ENCODE measurements at regions not wholly inside any gene's neighbourhood (a gene's known extent, or its start where the extent isn't known, plus 50 kb on each side); places are given as distances from the start of the nearest gene placed in this dataset.

GRCh38 chr9:95763006-95763405 lies 112.5 kb upstream of the ERCC6L2 start:
- H3K27ac ChIP-seq = no peak overlapping the region
- no peaks in the 10 kb centered on the region for H3K36me3 ChIP-seq (replicated peaks; ENCODE audit: insufficient read depth, low read depth)
- H3K4me1 ChIP-seq (ENCODE audit: insufficient read depth) = peaks cover 18% of the 10 kb centered on the region
- H3K27me3 ChIP-seq = no peaks in the 10 kb centered on the region
- no peaks in the 10 kb centered on the region for H3K9me2 ChIP-seq (replicated peaks; ENCODE audit: insufficient read depth)
- peaks cover 4% of the 10 kb centered on the region for H3K79me2 ChIP-seq
- no peaks in the 10 kb centered on the region for H4K20me1 ChIP-seq (ENCODE audit: insufficient read depth, poor library complexity, severe bottlenecking)
- H3K9me3 ChIP-seq (ENCODE audit: low read depth) = no peaks in the 10 kb centered on the region
- TF ChIP-seq EZH2phosphoT487 (IDR thresholded peaks at IDR 0.05; ENCODE audit: low read depth, severe bottlenecking, unreplicated experiment) (no peak), CTCF (IDR thresholded peaks at IDR 0.05; ENCODE audit: poor library complexity) (no peak), EZH2 (IDR thresholded peaks at IDR 0.05; ENCODE audit: borderline replicate concordance) (no peak)
- H3K4me2 ChIP-seq = no peak overlapping the region
- H2AFZ ChIP-seq = no peak overlapping the region
- 98% methylated on average over 3 of the region's 3 CpGs for WGBS (ENCODE audit: low lambda C conversion rate, missing lambda C conversion rate)
- no peak overlapping the region for H3K4me3 ChIP-seq
- no peak for DNase-seq (ENCODE audit: low spot score)

GRCh38 chr9:95762322-95762721 lies 113.2 kb upstream of the ERCC6L2 start:
- no peak overlapping the region for H3K4me2 ChIP-seq
- H3K9me3 ChIP-seq (ENCODE audit: low read depth) = no peaks in the 10 kb centered on the region
- no peak overlapping the region for H3K27ac ChIP-seq
- no peaks in the 10 kb centered on the region for H3K9me2 ChIP-seq (replicated peaks; ENCODE audit: insufficient read depth)
- no peak for DNase-seq (ENCODE audit: low spot score)
- H2AFZ ChIP-seq = no peak overlapping the region
- no peak overlapping the region for H3K4me3 ChIP-seq
- no peaks in the 10 kb centered on the region for H3K36me3 ChIP-seq (replicated peaks; ENCODE audit: insufficient read depth, low read depth)
- peaks cover 4% of the 10 kb centered on the region for H3K79me2 ChIP-seq
- H4K20me1 ChIP-seq (ENCODE audit: insufficient read depth, poor library complexity, severe bottlenecking) = no peaks in the 10 kb centered on the region
- peaks cover 20% of the 10 kb centered on the region for H3K4me1 ChIP-seq (ENCODE audit: insufficient read depth)
- WGBS (ENCODE audit: low lambda C conversion rate, missing lambda C conversion rate) = 100% methylated on average over 6 of the region's 6 CpGs
- no peaks in the 10 kb centered on the region for H3K27me3 ChIP-seq
- TF ChIP-seq EZH2phosphoT487 (IDR thresholded peaks at IDR 0.05; ENCODE audit: low read depth, severe bottlenecking, unreplicated experiment) (no peak), CTCF (IDR thresholded peaks at IDR 0.05; ENCODE audit: poor library complexity) (no peak)

DNA sequence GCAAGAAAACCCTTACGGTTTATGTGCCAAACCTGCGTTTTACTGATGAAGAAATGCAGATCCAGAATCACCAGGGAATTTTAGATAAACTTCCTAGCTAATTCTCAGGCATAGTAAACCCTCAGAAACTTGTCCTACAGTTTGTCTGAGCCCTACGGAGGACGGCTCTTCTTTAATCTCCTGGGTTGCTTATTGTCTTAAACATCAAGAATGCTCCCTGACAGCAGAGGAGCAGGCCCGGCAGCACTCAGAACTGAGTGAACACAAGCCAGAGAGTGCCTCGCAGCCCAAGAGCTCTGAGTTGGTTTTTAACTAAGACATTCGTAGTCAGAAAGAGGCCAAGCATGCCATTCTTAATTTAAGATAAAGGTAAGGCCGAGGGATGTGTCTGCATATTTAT lies 114.7 kb upstream of the ERCC6L2 start:
- peaks cover 4% of the 10 kb centered on the region for H3K79me2 ChIP-seq
- H3K27ac ChIP-seq = peak overlapping the region; percentile 48
- 35% methylated on average over 8 of the region's 8 CpGs for WGBS (ENCODE audit: low lambda C conversion rate, missing lambda C conversion rate)
- no peak overlapping the region for H3K4me3 ChIP-seq
- H3K4me2 ChIP-seq = peak overlapping the region; percentile 18
- H3K36me3 ChIP-seq (replicated peaks; ENCODE audit: insufficient read depth, low read depth) = no peaks in the 10 kb centered on the region
- H3K9me2 ChIP-seq (replicated peaks; ENCODE audit: insufficient read depth) = no peaks in the 10 kb centered on the region
- H2AFZ ChIP-seq = no peak overlapping the region
- peaks cover 25% of the 10 kb centered on the region for H3K4me1 ChIP-seq (ENCODE audit: insufficient read depth)
- no peak for DNase-seq (ENCODE audit: low spot score)
- TF ChIP-seq EZH2 (IDR thresholded peaks at IDR 0.05; ENCODE audit: borderline replicate concordance) (no peak), EZH2phosphoT487 (IDR thresholded peaks at IDR 0.05; ENCODE audit: low read depth, severe bottlenecking, unreplicated experiment) (no peak), CTCF (IDR thresholded peaks at IDR 0.05; ENCODE audit: poor library complexity) (no peak)
- H3K9me3 ChIP-seq (ENCODE audit: low read depth) = no peaks in the 10 kb centered on the region
- no peaks in the 10 kb centered on the region for H3K27me3 ChIP-seq
- no peaks in the 10 kb centered on the region for H4K20me1 ChIP-seq (ENCODE audit: insufficient read depth, poor library complexity, severe bottlenecking)

GRCh38 chr9:95757439-95757838 lies 118.1 kb upstream of the ERCC6L2 start:
- WGBS (ENCODE audit: low lambda C conversion rate, missing lambda C conversion rate) = 94% methylated on average over 6 of the region's 6 CpGs
- H3K27ac ChIP-seq = peak overlapping the region; percentile 56
- no peaks in the 10 kb centered on the region for H3K27me3 ChIP-seq
- DNase-seq (ENCODE audit: low spot score) = no peak
- no peaks in the 10 kb centered on the region for H3K36me3 ChIP-seq (replicated peaks; ENCODE audit: insufficient read depth, low read depth)
- H3K4me1 ChIP-seq (ENCODE audit: insufficient read depth) = peaks cover 47% of the 10 kb centered on the region
- no peaks in the 10 kb centered on the region for H4K20me1 ChIP-seq (ENCODE audit: insufficient read depth, poor library complexity, severe bottlenecking)
- no peaks in the 10 kb centered on the region for H3K9me2 ChIP-seq (replicated peaks; ENCODE audit: insufficient read depth)
- H3K4me2 ChIP-seq = no peak overlapping the region
- no peak overlapping the region for H2AFZ ChIP-seq
- no peak overlapping the region for H3K4me3 ChIP-seq
- H3K79me2 ChIP-seq = no peaks in the 10 kb centered on the region
- TF ChIP-seq EZH2phosphoT487 (IDR thresholded peaks at IDR 0.05; ENCODE audit: low read depth, severe bottlenecking, unreplicated experiment) (no peak), EZH2 (IDR thresholded peaks at IDR 0.05; ENCODE audit: borderline replicate concordance) (no peak), CTCF (IDR thresholded peaks at IDR 0.05; ENCODE audit: poor library complexity) (no peak)
- no peaks in the 10 kb centered on the region for H3K9me3 ChIP-seq (ENCODE audit: low read depth)
